Left ventricle myocardium inferior (tissue), 1 donor: ENCODE measurements at regions not wholly inside any gene's neighbourhood (a gene's known extent, or its start where the extent isn't known, plus 50 kb on each side); places are given as distances from the start of the nearest gene placed in this dataset.

ENCODE experiments used
- DNase-seq: peaks from one replicate; pipeline ENCODE4 v3.0.0-alpha.2; 2020
- H3K27ac ChIP-seq: fragments of 200-600 bp; replicated peaks from 2 replicates; pipeline ENCODE4 v1.8.0; 2021
- H3K27me3 ChIP-seq: fragments of 200-600 bp; 2 replicates; pipeline ENCODE4 v1.8.0; 2021; ENCODE audit warnings: low read depth
- H3K36me3 ChIP-seq: fragments of 200-600 bp; 2 replicates; pipeline ENCODE4 v1.8.0; 2021
- H3K4me1 ChIP-seq: fragments of 200-600 bp; 2 replicates; pipeline ENCODE4 v1.8.0; 2021
- H3K4me3 ChIP-seq: fragments of 200-600 bp; 2 replicates; pipeline ENCODE4 v1.8.0; 2021; ENCODE audit warnings: mild to moderate bottlenecking, moderate library complexity
- H3K9me3 ChIP-seq: fragments of 200-600 bp; replicated peaks from 2 replicates; pipeline ENCODE4 v1.8.0; 2021
- CTCF ChIP-seq: fragments of 200-600 bp; IDR thresholded peaks from 2 replicates; pipeline ENCODE4 v1.8.0; 2021; ENCODE audit warnings: antibody characterized with exemption, mild to moderate bottlenecking, borderline replicate concordance
- intact Hi-C: fragments of 100-400 bp; cut with micrococcal nuclease; formaldehyde crosslinking; loops from one replicate; pipeline ENCODE4 v1.11.0; 2022
- donor health status: DM: no; HTN: yes; CAD: no; lungs with severe emphysema.

GRCh38 chr1:184919892-184920291, 54.4 kb downstream of the NIBAN1 start:
- Histone ChIP-seq H3K27me3 (no peaks in the 10 kb centered on the region), H3K27ac (peak overlapping the region; percentile 7), H3K36me3 (no peaks in the 10 kb centered on the region), H3K9me3 (peaks cover 7% of the 10 kb centered on the region), H3K4me3 (no peak overlapping the region), H3K4me1 (peaks cover 53% of the 10 kb centered on the region)
- no peak for DNase-seq
- no peak for TF ChIP-seq CTCF
- intact Hi-C loops: no loop called here

- Histone ChIP-seq H3K4me3 (no peak overlapping the region), H3K27ac (peak overlapping the region; percentile 58), H3K27me3 (no peaks in the 10 kb centered on the region), H3K9me3 (no peaks in the 10 kb centered on the region), H3K4me1 (peaks cover 93% of the 10 kb centered on the region), H3K36me3 (no peaks in the 10 kb centered on the region)
- no peak for DNase-seq
- intact Hi-C loops: no loop called here
- TF ChIP-seq CTCF: no peak
These were observed 58.7 kb downstream of the NIBAN1 start for GRCh38 chr1:184915463-184916090.

GRCh38 chr1:184914149-184914548, 60.2 kb downstream of the NIBAN1 start:
- DNase-seq: no peak
- H3K36me3 ChIP-seq: no peaks in the 10 kb centered on the region
- H3K4me1 ChIP-seq: peaks cover 93% of the 10 kb centered on the region
- intact Hi-C loops: no loop called here
- H3K27me3 ChIP-seq: no peaks in the 10 kb centered on the region
- peak overlapping the region; percentile 58 for H3K27ac ChIP-seq
- H3K9me3 ChIP-seq: no peaks in the 10 kb centered on the region
- no peak for TF ChIP-seq CTCF
- H3K4me3 ChIP-seq: no peak overlapping the region

- TF ChIP-seq CTCF: no peak
- no peaks in the 10 kb centered on the region for H3K36me3 ChIP-seq
- no peak for DNase-seq
- H3K27ac ChIP-seq: peak overlapping the region; percentile 67
- no peaks in the 10 kb centered on the region for H3K9me3 ChIP-seq
- peaks cover 94% of the 10 kb centered on the region for H3K4me1 ChIP-seq
- H3K27me3 ChIP-seq: no peaks in the 10 kb centered on the region
- intact Hi-C loops: no loop called here
- H3K4me3 ChIP-seq: no peak overlapping the region
These were observed 61.9 kb downstream of the NIBAN1 start for GRCh38 chr1:184912392-184912791.

GRCh38 chr1:184911830-184912229, 62.5 kb downstream of the NIBAN1 start:
- Histone ChIP-seq H3K4me3 (no peak overlapping the region), H3K36me3 (no peaks in the 10 kb centered on the region), H3K27me3 (no peaks in the 10 kb centered on the region), H3K4me1 (peaks cover 98% of the 10 kb centered on the region), H3K9me3 (no peaks in the 10 kb centered on the region), H3K27ac (peak overlapping the region; percentile 67)
- intact Hi-C loops: no loop called here
- no peak for TF ChIP-seq CTCF
- no peak for DNase-seq
